ENCODE measurements at regions not wholly inside any gene's neighbourhood (a gene's known extent, or its start where the extent isn't known, plus 50 kb on each side); places are given as distances from the start of the nearest gene placed in this dataset.
"Not testable (repeated sequence)": the region's sequence is repeated elsewhere in the genome, so short reads cannot be mapped to it uniquely, and the experiment has no call there.

GRCh38 chr1:166383137-166383536 is 216.3 kb upstream of the FAM78B start:
- H3K27ac ChIP-seq = no peak overlapping the region

DNA sequence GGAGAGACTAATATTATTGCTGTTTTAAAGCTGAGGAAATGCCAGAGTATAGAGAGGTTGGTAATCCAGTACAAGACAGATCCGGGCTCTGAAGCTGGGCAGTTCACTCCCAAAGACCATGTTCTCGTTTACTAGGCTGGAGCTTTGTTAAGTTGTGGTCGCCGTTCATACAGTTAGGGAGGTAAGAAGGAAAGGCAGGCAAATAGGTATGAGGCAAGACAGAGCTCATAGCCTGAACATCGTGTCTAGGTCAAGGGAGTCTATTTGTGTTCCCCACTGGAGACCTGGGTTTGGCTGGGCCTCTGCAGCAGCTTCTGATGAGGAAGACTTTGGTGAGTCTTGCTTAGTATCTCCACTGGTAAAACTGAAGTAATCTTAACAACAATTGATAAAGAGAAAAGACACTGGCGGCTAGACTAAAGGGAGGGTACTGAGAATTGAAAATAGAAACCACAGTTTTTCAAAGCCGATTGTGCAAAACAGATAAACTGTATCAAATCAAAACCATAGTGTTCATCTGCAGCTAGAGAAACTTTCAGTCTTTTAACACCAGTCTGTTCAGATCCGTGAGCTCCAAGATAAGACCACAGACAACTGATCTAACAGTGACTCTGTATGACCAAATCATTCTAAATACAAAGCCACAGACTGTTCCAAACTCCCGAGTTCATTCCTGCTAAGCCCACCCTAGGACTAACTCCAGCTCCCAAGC is 217.0 kb upstream of the FAM78B start:
- Histone ChIP-seq H3K27ac (no peak overlapping the region), H3K4me3 (no peak overlapping the region)

More at GRCh38 chr1:166383137-166383536, 216.3 kb upstream of the FAM78B start:
- H3K4me3 ChIP-seq = no peak overlapping the region

DNA sequence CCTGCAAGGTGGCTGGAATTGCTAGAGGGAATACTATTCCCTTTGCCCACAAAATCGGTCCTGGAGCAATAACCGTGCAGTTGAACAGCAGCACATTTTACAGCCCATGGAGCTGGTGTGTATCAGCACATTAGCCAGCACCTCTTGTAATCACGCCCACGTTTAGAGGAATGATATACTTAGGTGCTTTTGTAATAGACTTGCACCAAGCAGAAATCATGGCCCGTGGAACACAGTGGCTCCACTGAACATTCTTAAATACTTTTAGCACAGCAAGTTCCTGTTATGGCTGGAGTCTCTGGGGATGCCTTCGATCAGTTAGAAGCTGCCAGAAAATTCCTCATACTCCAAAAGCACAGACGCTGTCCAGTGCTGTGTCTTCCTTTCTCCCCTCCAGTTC is 218.1 kb upstream of the FAM78B start:
- no peak overlapping the region for H3K4me3 ChIP-seq
- no peak overlapping the region for H3K27ac ChIP-seq

DNA sequence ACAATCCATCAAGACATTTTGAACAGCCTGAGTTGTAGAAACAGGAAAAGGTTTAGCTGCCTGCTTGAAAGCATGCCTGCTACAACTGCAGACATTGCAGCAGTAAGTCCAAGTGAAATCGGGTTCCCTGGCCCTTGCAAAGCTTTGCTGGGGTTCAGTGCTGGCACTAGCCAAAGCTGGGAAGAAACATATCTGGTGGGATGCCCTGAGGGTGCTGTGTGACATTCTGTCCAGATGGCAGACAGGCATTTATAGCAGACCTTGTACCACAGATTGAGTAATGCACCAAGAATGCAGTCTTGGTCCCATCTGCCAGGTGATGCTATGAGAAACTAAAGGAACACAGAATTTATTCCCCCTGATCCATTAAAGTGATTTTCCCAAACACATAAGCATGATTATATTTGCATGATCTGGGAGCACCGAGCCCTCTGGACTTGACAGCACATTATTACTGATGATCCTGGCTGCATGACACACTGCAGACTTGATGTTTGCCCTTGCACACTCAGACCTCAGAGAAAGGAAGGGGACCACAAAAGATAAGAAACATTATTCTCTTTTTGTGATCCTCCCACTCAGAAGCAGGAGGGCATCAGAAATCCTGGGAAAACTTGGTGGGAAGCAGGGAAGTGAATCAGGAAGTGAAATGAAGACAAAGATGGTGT is 223.7 kb upstream of the FAM78B start:
- Histone ChIP-seq H3K4me3 (no peak overlapping the region), H3K27ac (no peak overlapping the region)

- no peak overlapping the region for H3K27ac ChIP-seq
- no peak overlapping the region for H3K4me3 ChIP-seq
Observed at GRCh38 chr1:166391279-166392066, 224.7 kb upstream of the FAM78B start.

GRCh38 chr1:166395729-166396128 is 228.9 kb upstream of the FAM78B start:
- no peak overlapping the region for H3K27ac ChIP-seq

DNA sequence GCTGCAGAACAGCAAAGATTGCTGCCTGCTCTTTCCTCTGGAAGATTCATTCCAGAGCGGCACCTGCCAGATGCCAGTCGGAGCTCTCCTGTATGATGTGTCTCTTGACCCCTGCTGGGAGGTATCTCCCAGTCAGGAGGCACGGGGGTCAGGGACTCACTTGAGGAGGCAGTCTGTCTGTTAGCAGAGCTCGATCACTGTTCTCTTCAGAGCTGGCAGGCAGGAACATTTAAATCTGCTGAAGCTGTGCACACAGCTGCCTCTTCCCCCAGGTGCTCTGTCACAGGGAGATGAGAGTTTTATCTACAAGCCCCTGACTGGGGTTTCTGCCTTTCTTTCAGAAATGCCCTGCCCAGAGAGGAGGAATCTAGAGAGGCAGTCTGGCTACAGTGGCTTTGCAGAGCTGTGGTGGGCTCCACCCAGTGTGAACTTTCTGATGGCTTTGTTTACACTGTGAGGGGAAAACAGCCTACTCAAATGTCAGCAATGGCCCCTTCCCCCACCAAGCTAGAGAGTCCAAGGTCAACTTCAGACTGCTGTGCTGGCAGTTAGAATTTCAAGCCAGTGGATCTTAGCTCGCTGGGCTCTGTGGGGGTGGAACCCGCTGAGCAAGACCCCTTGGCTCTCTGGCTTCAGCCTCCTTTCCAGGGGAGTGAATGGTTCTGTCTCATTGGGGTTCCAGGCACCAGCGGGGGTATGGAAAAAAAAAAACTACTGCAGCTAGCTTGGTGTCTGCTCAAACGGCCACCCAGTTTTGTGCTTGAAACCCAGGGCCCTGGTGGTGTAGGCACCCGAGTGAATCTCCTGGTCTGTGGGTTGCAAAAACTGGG is 242.7 kb upstream of the FAM78B start:
- H3K4me3 ChIP-seq, H3K27ac ChIP-seq: not testable (repeated sequence)

More at GRCh38 chr1:166395729-166396128, 228.9 kb upstream of the FAM78B start:
- no peak overlapping the region for H3K4me3 ChIP-seq

- Histone ChIP-seq H3K4me3 (no peak overlapping the region), H3K27ac (no peak overlapping the region)
Observed at GRCh38 chr1:166410083-166410385, 243.2 kb upstream of the FAM78B start.

DNA sequence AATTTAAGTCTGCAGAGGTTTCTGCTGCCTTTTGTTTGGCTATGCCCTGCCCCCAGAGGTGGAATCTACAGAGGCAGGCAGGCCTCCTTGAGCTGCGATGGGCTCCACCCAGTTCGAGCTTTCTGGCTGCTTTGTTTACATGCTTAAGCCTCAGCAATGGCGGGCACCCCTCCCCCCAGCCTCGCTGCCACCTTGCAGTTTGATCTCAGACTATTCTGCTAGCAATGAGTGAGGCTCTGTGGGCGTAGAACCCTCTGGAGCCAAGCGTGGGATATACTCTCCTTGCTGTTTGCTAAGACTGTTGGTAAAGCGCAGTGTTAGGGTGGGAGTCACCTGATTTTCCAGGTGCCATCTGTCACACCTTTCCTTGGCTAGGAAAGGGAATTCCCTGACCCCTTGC is 250.0 kb upstream of the FAM78B start:
- H3K27ac ChIP-seq, H3K4me3 ChIP-seq: not testable (repeated sequence)

- Histone ChIP-seq H3K27ac (no peak overlapping the region), H3K4me3 (no peak overlapping the region)
Observed at GRCh38 chr1:166418344-166418933, 251.6 kb upstream of the FAM78B start.

- not testable (repeated sequence) for H3K4me3 ChIP-seq, H3K27ac ChIP-seq
Observed at GRCh38 chr1:166422586-166422985, 255.8 kb upstream of the FAM78B start.

DNA sequence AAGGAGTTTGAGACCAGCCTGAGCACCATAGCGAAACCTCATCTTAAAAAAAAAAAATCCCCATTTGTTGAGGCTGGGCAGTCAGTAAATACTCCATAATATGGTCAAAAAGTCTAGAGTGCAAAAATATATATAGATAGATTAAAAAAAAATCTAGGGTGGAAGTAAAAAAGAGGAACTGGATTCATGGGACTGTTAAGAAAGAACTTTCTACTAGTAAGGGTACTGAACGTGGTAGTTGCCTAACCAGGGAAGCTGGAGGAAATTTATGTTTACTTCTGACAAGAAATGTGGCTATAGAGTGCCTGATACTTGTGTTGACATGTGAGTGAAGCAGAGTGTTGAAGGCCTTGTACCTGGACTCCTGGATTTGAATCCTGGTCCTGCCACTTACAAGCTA is 265.9 kb upstream of the FAM78B start:
- no peak overlapping the region for H3K27ac ChIP-seq
- no peak overlapping the region for H3K4me3 ChIP-seq

GRCh38 chr1:166433404-166434304 is 266.9 kb upstream of the FAM78B start:
- H3K4me3 ChIP-seq, H3K27ac ChIP-seq: not testable (repeated sequence)

- H3K27ac ChIP-seq = no peak overlapping the region
- no peak overlapping the region for H3K4me3 ChIP-seq
Observed at GRCh38 chr1:166457700-166458099, 290.9 kb upstream of the FAM78B start.

GRCh38 chr1:166464333-166464732 is 297.5 kb upstream of the FAM78B start:
- Histone ChIP-seq H3K27ac (no peak overlapping the region), H3K4me3 (no peak overlapping the region)

DNA sequence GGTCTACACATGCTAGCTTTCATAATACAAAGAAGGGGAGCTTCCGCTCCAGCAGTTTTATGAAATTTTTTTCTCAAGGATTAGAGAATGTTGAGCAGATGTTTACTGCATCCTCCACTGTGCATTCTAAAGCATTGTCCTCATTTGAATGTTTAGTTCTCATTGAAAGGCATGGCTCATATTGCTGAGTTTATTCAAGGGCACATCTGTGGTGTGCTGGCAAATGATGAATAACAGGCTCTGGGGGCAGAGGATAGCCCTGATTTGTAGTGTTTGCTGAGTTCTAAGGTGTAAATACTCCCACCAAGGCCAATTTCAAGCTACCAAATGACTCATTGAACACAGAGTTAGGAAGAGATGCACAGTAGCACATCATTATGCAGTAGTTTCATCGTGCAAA is 303.2 kb upstream of the FAM78B start:
- H3K27ac ChIP-seq = no peak overlapping the region
- no peak overlapping the region for H3K4me3 ChIP-seq

DNA sequence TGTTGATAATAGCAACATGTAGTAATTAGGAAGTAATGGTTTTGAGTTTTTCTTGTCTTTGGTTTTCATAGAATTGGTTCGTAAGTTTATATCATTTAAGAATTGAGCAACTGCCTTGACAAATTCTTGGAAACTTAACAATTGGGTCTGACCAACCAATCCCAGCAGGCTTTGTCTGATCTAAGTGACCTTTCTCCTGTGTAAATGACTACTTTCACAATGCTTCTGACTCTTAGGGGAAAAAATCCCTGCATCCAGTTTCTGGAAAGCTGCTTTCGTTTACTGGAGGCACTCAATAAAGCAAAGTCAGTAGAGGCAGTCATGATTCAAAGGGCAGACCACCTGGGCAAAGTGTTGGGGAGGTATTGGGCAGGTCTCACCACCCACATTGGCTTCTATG is 303.6 kb upstream of the FAM78B start:
- no peak overlapping the region for H3K27ac ChIP-seq

GRCh38 chr1:166471359-166471758 is 304.6 kb upstream of the FAM78B start:
- H3K27ac ChIP-seq = no peak overlapping the region
- H3K4me3 ChIP-seq = no peak overlapping the region

More for the DNA sequence above, 303.6 kb upstream of the FAM78B start:
- H3K4me3 ChIP-seq = no peak overlapping the region

Data from skin epidermis (tissue), 12 donors.